ENCODE measurements at regions not wholly inside any gene's neighbourhood (a gene's known extent, or its start where the extent isn't known, plus 50 kb on each side); places are given as distances from the start of the nearest gene placed in this dataset.

GRCh38 chr3:106403371-106404145 is 534.7 kb upstream of the CBLB start:
- no peak for TF ChIP-seq CTCF (IDR thresholded peaks at IDR 0.05)
- no peak for TF ChIP-seq POLR2A (IDR thresholded peaks at IDR 0.05)
